GM12891 (cell line): ENCODE measurements at regions not wholly inside any gene's neighbourhood (a gene's known extent, or its start where the extent isn't known, plus 50 kb on each side); places are given as distances from the start of the nearest gene placed in this dataset.

Experiments
- DNase-seq: peaks from one replicate; pipeline ENCODE4 v3.0.0; 2011; ENCODE audit warnings: low spot score; ENCODE audit not compliant: insufficient read length
- FAIRE-seq: peaks from 2 replicates; lab custom pipeline; 2011; peaks lifted over from hg19 to GRCh38; lab: Jason Lieb, UNC
- PAX5 ChIP-seq: IDR thresholded peaks from 2 replicates; pipeline ENCODE4 v1.6.1; 2011; ENCODE audit warnings: low read length, moderate library complexity, mild to moderate bottlenecking; ENCODE audit not compliant: insufficient read depth, severe bottlenecking
- POLR2A ChIP-seq: IDR thresholded peaks from 2 replicates; pipeline ENCODE4 v1.6.1; 2011; ENCODE audit warnings: low read depth, low read length, control low read depth
- POLR2AphosphoS5 ChIP-seq: IDR thresholded peaks from 2 replicates; pipeline ENCODE4 v1.6.1; 2011; ENCODE audit warnings: low read depth, low read length, control low read depth
- POU2F2 ChIP-seq: IDR thresholded peaks from 2 replicates; pipeline ENCODE4 v1.6.1; 2011; ENCODE audit warnings: low read depth, mild to moderate bottlenecking, control low read depth, low read length, moderate library complexity
- SPI1 ChIP-seq: IDR thresholded peaks from 2 replicates; pipeline ENCODE4 v1.6.1; 2011; ENCODE audit warnings: low read depth, low read length, control low read depth
- TAF1 ChIP-seq: IDR thresholded peaks from 2 replicates; pipeline ENCODE4 v1.6.1; 2011; ENCODE audit warnings: low read depth, low read length, control low read depth

DNA sequence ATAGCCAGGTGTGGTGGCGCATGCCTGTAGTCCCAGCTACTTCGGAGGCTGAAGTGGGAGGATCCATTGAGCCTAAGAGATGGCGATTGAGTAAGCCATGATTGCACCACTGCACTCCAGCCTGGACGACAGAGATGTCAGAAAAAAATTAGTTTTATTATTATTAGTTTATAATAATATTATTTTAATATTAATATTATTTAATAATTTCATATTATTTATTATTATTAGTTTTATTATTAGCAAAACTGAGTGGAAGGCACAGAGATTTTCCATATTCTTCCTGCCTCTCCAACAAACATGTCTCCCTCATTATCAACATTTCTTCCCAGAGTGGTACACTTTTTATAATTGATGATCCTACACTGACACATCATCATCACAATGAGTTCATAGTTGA lies 278.2 kb downstream of the SOX11 start:
- FAIRE-seq, result no peak
- TF ChIP-seq TAF1 (no peak), POLR2A (no peak), POLR2AphosphoS5 (no peak), SPI1 (no peak), PAX5 (no peak), POU2F2 (no peak)
- DNase-seq, result no peak

DNA sequence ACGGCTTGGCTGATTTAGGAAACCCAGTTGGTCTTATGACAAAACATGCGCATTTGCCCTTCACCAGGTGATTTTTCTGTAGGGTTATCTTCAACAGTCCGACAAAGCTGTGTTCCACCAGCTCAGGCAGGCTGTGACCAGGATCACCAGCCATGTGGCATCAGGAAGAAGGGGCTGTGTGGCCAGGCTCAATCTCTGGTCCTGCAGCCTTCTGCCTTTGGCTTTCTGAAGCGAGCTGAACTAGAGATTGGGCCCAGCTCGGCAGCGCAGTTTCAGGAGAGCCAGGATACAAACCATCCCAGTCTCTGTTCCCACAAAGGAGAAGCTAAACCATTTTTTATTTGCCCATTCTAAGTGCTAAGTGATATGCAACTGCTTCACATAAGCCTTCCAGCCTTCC lies 282.3 kb downstream of the SOX11 start:
- no peak for FAIRE-seq
- TF ChIP-seq SPI1 (no peak), POLR2A (no peak), TAF1 (no peak), POLR2AphosphoS5 (no peak), PAX5 (no peak), POU2F2 (no peak)
- no peak for DNase-seq

DNA sequence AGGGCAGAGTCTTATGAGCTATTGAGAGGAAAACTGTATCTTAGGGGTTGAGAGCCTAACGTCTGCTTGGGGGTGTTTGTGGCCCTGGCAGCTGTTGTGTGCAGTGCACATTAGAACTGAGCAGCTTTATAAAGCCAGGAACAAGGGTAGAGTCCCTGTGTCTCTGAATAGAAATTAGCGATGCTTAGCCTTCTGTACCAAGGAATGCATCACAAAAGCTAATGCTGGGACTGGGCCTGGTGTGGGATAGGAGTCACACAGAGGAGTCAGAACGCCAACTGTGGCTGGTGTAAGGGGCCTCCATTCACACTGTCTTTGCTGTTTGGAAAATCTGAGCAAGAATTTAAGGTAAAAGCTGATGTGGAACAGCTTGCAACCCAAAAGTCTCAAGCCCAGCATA lies 283.2 kb downstream of the SOX11 start:
- no peak for TF ChIP-seq SPI1
- TF ChIP-seq POU2F2, result no peak
- TF ChIP-seq POLR2AphosphoS5, result no peak
- TF ChIP-seq TAF1, result no peak
- no peak for TF ChIP-seq POLR2A
- TF ChIP-seq PAX5, result no peak
- no peak for FAIRE-seq
- DNase-seq, result no peak

DNA sequence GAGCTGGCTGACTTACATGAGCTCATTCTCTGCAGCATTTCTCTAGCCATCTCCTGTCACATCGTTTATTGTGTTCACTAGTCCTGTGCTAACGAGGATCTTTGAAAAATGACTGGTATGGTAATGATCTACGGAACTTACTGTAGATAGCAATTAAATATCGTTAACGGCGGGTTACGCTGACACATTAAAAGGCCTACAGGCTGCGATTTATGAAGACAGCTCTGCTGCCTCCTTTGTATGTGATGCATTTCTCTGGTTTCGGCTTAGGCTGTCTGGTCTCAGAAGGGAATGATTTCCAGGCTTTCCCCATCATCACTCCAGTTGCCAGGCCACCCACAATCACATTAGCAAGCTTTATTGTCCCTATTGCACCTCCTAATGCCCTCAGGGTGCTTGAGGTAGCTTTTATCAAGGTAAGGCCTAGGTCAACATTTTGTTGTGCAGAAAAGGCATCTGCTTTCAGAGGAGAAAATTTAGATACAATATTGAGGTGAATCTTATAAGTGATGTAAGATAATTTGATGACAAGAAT lies 284.4 kb downstream of the SOX11 start:
- no peak for FAIRE-seq
- TF ChIP-seq PAX5 (no peak), SPI1 (no peak), POLR2A (no peak), POLR2AphosphoS5 (no peak), POU2F2 (no peak), TAF1 (no peak)
- DNase-seq, result no peak

DNA sequence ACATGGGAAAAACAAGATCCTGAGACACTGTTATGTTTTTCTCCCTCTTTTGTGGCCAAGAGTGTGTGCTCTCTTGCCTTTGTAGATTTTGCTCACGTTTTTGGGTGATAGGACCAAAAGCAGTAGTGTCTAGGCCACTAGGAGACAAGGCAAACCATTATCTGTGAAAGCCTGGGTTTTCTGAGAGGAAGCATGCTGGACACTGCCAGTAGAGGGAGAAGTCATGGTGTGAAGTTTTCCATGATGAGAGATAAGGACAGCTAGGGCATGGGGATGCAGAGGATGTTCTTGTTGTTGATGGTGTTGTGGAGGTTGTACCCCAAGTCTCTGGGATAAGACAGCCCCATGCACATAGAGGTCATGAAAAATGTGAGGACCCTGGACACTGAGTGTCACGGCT lies 285.3 kb downstream of the SOX11 start:
- FAIRE-seq (no peak), DNase-seq (no peak)
- TF ChIP-seq POLR2A, result no peak
- TF ChIP-seq TAF1, result no peak
- TF ChIP-seq SPI1, result no peak
- TF ChIP-seq PAX5, result no peak
- no peak for TF ChIP-seq POLR2AphosphoS5
- no peak for TF ChIP-seq POU2F2

DNA sequence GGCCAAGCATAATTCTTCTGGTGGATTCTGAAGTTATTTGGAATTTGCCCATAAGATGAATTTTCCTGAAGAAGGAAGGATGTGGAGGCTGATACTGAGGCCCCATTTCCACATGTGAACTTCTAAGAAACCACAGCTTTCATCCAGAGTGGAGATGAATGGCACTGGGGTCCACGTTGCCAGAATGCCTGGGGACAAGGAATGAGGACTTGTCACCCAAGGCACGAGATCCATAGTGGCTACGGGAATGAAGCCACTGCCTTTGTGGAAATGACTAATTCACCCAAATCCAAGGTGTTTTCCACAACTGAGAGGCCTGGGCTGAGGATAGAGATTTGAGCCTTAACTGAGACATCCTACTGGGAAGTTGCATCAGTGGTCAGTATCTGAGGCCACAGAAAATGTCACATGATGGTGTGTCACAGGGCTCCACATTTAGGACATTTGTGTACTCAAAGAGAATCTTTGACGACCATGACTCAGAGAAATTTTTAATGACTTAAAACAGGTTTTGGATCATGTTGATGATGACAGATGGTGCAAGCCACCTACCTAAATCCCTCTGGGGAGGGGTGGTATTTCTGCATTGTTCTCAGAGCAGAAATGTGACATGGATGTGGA lies 286.1 kb downstream of the SOX11 start:
- no peak for DNase-seq
- no peak for FAIRE-seq
- TF ChIP-seq POLR2A, result no peak

DNA sequence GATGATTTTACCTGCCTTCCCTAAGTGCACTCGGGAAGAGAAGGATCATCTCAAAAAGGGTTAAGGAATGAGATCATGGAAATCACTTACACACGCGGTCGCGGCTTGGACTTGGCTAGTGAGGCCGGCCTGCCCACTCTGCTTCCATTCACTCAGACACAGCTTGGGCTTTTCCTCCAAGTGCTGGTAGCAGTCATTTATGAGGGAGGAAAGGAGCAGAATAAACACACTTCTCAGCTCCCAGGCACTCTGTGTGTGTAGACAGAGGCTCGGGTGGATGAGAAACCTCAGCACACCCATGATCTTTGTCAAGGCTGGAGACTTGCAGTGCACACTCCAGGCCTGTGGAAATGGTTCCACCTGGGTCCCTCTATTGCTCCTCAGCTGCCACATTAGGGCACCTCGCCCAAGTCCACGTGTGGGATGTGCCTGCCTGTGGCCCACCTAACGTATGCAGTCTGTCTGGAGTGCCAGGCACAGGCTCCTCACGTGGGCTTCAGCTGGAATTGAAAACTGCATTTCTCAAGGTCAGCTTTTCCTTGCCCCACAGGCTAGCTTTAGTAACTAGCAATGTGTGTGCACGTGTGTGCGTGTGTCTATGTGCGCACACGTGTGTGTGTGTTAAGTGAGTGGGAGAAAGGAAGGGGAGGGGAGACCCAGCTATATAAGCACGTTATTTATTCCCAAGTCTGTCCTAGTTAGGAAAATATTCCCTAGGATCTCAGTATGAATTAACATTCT lies 288.4 kb downstream of the SOX11 start:
- DNase-seq, result no peak

DNA sequence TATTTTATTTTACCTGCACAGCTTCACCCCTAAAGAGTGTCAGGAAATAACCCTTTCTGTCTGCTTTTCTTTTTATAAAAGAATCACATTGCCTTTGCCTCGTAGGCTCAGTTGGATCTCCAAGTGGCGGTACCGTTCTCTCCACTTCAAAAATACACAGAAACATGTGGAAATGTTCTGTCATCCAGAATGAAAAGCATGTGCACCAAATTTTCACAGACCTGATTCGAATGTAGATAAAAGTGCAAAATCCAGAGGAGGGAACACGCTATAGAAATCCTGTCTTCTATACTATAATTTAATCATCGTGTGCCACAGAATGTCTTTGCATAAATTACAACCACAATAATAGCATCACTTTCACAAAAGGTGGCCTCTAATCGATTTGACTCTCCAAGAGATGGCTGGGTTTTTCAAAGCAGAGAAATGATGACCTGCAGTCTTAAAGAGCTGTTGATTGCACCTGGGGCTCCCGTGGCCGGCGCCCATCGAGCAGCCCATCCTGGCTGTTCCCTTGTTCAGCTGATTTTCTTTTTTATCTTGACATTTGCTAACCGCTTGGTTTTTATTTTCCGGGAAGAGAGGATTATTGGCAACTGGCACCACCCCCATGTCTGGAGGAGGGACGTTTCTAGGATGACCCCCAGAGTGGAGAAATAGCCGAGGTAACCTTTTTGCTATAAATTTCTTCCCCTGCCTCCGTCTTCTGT lies 290.2 kb downstream of the SOX11 start:
- TF ChIP-seq TAF1, result no peak
- TF ChIP-seq SPI1, result no peak
- TF ChIP-seq PAX5, result no peak
- no peak for TF ChIP-seq POLR2A
- TF ChIP-seq POU2F2, result no peak
- no peak for TF ChIP-seq POLR2AphosphoS5
- no peak for DNase-seq
- no peak for FAIRE-seq

More for the DNA sequence above, 288.4 kb downstream of the SOX11 start:
- FAIRE-seq, result no peak
- TF ChIP-seq PAX5 (no peak), POU2F2 (no peak), SPI1 (no peak), TAF1 (no peak), POLR2A (no peak), POLR2AphosphoS5 (no peak)

DNA sequence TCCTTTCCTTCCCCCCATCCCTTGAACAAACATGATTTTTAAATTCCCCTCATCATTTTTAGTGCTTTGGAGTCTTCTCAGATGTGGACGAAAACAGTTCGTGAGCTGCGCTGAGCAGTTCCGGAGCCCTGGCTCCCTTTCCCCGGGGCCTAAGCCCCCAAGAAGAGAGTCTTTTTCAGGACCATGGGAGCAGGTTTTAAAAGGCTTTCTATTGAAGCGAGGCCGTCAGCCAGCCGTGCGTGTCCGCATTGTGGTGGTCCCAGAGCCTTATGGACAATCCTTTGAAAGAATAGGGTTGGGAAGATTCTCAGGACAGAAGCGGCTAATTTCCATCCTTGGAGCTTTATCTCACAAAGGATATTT lies 290.7 kb downstream of the SOX11 start:
- DNase-seq (no peak), FAIRE-seq (no peak)
- TF ChIP-seq SPI1 (no peak), POU2F2 (no peak), PAX5 (no peak), POLR2AphosphoS5 (no peak), POLR2A (no peak)
